ENCODE measurements at regions not wholly inside any gene's neighbourhood (a gene's known extent, or its start where the extent isn't known, plus 50 kb on each side); places are given as distances from the start of the nearest gene placed in this dataset.

DNA sequence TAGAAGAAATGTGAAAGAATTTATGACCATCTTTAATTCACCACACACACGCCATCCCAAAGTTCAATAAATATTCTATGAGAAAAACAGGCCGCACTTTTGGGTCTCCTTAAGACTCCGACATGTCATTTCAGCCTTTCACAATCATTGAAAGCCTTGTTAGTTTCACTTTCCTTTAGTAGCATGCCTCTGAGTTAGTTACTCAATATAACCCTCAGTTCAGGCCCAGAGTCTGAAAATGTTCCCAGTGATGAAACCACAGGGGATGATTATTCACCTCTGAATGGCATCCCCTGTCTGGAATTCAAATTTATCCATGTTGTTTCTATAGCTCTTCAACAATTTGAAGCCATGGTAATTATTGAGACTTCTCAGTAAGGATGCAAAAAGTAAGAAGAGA is 278.1 kb upstream of the NRP1 start:
- H4K20me1 ChIP-seq (replicated peaks in 1 of 2; ENCODE audit: control insufficient read depth in 1 of 2, insufficient read depth in 2 of 2, low read length in 2 of 2) = no peaks in the 10 kb centered on the region
- H2BK15ac ChIP-seq (ENCODE audit: low read length) = no peak overlapping the region
- H3K14ac ChIP-seq (ENCODE audit: insufficient read length) = no peak overlapping the region
- no peaks in the 10 kb centered on the region for H3K79me1 ChIP-seq (ENCODE audit: low read depth, low read length)
- H2BK20ac ChIP-seq (ENCODE audit: low read length) = no peak overlapping the region
- TF ChIP-seq CHD2 (IDR thresholded peaks at IDR 0.05; ENCODE audit: low read length) = no peak
- H3K27me3 ChIP-seq (replicated peaks in 1 of 4; ENCODE audit: control insufficient read depth in 3 of 4, extremely low read depth in 1 of 4, insufficient read depth in 3 of 4, low read length in 3 of 4) = no peaks in the 10 kb centered on the region
- H3K56ac ChIP-seq (replicated peaks; ENCODE audit: insufficient read length, low read depth, low read length) = no peak overlapping the region
- no peaks in the 10 kb centered on the region for H3K79me2 ChIP-seq (ENCODE audit: control insufficient read depth in 1 of 2, insufficient read depth in 2 of 2, low read length in 2 of 2)
- peaks cover 0 to 6% (median 3%) of the 10 kb centered on the region in 4 experiments; a peak in 3 of 7 replicates for H3K4me1 ChIP-seq (replicated peaks in 1 of 4; ENCODE audit: control insufficient read depth in 3 of 4, insufficient read depth in 4 of 4, low read length in 3 of 4)
- POLR2A ChIA-PET (ENCODE audit: partially characterized antibody) = no interaction called here
- no peaks in the 10 kb centered on the region for H3K9me3 ChIP-seq (ENCODE audit: insufficient read depth in 2 of 2, low read depth in 1 of 2, low read length in 1 of 2)
- no peak overlapping the region for H2BK5ac ChIP-seq (ENCODE audit: low read depth, low read length)
- H2AFZ ChIP-seq (ENCODE audit: low read length) = no peak overlapping the region
- no peak overlapping the region for H3K27ac ChIP-seq (ENCODE audit: low read depth, low read length)
- no peak overlapping the region for H2BK120ac ChIP-seq (replicated peaks; ENCODE audit: low read depth, low read length)
- no peak overlapping the region for H3K4me3 ChIP-seq (ENCODE audit: extremely low read depth in 1 of 4, insufficient read depth in 2 of 4, low read depth in 3 of 4, low read length in 4 of 4)
- CTCF ChIA-PET (ENCODE audit: partially characterized antibody) = no interaction called here
- no peaks in the 10 kb centered on the region for H3K36me3 ChIP-seq (ENCODE audit: control insufficient read depth in 2 of 4, insufficient read depth in 4 of 4, low read length in 3 of 4)
- no peak overlapping the region for H3K4ac ChIP-seq (replicated peaks; ENCODE audit: insufficient read length, low read depth, low read length)
- H4K91ac ChIP-seq (replicated peaks; ENCODE audit: insufficient read length, low read length) = no peak overlapping the region
- no peak overlapping the region for H3K4me2 ChIP-seq (ENCODE audit: insufficient read depth in 1 of 2, low read depth in 2 of 2, low read length in 2 of 2)
- no peak overlapping the region for H4K5ac ChIP-seq (ENCODE audit: insufficient read length, low read depth, low read length)
- H3K23ac ChIP-seq (ENCODE audit: insufficient read length) = no peak overlapping the region
- H3K23me2 ChIP-seq (ENCODE audit: low read depth, low read length) = no peaks in the 10 kb centered on the region
- no peak overlapping the region for H2AK5ac ChIP-seq (ENCODE audit: low read depth, low read length)
- no peak overlapping the region for H4K8ac ChIP-seq (ENCODE audit: extremely low read depth, insufficient read depth, low read length)
- no peak overlapping the region for H3K18ac ChIP-seq (ENCODE audit: extremely low read depth, low read length)
- no peak for FAIRE-seq
- WGBS, 2 experiments (ENCODE audit: extremely low coverage in 1 of 2, insufficient coverage in 1 of 2, insufficient read length in 1 of 2, insufficient replicate concordance in 2 of 2, low coverage in 1 of 2, low lambda C conversion rate in 2 of 2, missing lambda C conversion rate in 1 of 2) = 88% methylated on average over 3 of the region's 3 CpGs; no CpG with 5 or more reads in 1 of the 2 experiments
- no peak overlapping the region for H2BK12ac ChIP-seq (ENCODE audit: low read depth, low read length)
- no peak overlapping the region for H3K9ac ChIP-seq (replicated peaks in 1 of 4; ENCODE audit: extremely low read depth in 1 of 4, low read depth in 3 of 4, low read length in 3 of 4)
- DNase-seq (ENCODE audit: low read depth in 1 of 2, low spot score in 2 of 2) = no peak

Data from H1 (cell line).